ENCODE measurements at regions not wholly inside any gene's neighbourhood (a gene's known extent, or its start where the extent isn't known, plus 50 kb on each side); places are given as distances from the start of the nearest gene placed in this dataset.

- no peak for DNase-seq
Observed at GRCh38 chr18:51921862-51922261, 418.1 kb upstream of the DCC start.

GRCh38 chr18:51933903-51934302, 406.1 kb upstream of the DCC start:
- DNase-seq: no peak

GRCh38 chr18:51936115-51936514, 403.9 kb upstream of the DCC start:
- no peak for DNase-seq

DNA sequence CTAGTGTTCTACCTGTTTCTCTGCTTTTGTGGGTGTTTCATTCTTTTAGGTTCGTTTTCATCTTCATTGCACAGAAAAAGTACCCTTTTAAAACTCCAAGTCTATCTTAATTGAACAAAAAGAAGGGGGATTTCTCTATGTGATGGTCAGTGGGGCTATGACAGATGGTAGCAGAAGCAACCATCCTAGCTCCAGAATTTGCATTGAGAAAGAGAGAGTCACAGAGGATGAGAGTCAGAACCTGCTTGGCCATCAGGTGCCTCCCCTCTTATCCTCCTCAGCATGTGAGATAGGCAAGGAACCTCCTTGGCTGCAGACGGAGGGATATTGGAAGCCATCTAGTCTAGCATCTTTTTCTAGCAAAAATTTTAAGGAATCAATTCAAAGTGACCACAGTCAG, 398.0 kb upstream of the DCC start:
- no peak for DNase-seq

DNA sequence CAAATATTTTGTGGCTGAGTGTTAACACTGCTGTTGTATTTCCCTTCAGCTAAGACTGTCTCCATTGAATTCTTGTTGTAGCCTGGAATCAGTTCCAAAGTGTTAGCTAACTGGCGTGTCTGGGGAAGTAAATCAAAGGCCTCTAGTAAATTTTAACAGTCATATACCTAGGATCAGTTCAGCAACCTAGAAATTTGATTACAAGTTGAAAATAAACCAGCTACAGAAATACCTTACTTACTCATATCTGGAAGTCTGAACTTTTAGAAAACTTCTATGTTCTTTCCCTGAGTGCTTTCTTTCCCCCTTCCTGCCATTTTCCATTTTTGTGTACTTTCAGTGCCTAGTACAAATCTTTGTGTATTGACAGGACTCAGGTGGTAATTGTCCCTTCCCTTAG, 396.7 kb upstream of the DCC start:
- no peak for DNase-seq

DNA sequence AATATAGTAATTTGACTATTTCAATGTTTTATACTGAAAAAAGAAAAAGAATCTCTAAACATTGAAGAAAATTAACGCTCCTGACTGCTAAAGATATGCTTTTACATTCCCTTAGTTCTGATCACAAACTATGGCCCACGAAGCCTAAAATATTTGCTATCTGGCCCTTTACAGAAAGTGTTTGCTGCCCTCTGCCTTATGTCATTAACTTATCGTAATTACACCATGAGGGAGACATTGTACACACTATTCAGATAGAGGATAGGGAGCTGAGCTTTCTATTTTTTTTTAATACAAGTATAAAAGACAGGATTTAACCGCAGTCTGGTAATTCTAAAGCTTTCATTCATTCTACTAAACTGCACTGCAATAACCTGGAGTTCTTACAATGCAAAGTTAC, 393.1 kb upstream of the DCC start:
- no peak for DNase-seq

DNA sequence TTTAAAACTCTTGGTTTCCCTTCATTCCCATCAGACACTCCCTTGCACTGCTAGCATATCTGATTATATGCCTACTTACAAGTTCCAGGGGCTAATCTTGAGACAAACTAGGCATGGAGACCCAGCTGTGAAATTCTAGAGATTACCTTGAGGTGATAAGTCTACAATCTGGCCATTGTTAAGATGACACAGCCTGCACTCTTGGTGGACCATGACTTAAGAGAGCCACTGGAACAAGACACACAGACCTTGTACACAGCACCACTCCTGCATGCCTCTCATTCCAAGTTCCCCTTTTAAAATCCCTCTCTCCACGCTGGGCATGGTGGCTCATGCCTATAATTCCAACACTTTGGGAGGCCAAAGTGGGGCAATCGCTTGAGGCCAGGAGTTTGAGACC, 387.2 kb upstream of the DCC start:
- no peak for DNase-seq

- no peak for DNase-seq
Observed at GRCh38 chr18:51953521-51953920, 386.5 kb upstream of the DCC start.

DNA sequence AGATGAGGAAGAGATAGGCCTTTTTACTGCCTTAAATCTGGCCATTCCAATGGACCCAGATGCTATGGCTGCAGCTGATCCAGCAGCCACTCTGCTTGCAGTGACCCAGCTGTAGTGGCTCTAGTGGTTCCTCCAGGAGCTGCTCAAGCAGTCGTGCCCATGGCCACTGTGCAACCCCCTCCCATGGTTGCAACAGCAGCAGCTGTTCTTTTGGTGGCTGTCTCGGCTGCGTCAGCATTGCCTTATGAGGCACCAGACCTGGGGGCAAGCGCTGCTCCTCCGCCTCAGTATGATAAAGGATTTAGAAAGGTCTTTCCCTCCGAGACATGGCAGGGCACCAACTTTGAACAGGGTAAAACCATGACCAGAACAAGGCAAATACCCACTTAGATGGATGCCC, 384.9 kb upstream of the DCC start:
- no peak for DNase-seq

GRCh38 chr18:51957001-51957400, 383.0 kb upstream of the DCC start:
- DNase-seq: no peak

GRCh38 chr18:51980101-51980500, 359.9 kb upstream of the DCC start:
- DNase-seq: no peak

GRCh38 chr18:51988277-51988676, 351.7 kb upstream of the DCC start:
- DNase-seq: no peak

- no peak for DNase-seq
Observed at GRCh38 chr18:51997129-51997528, 342.9 kb upstream of the DCC start.

GRCh38 chr18:51998066-51998465, 341.9 kb upstream of the DCC start:
- no peak for DNase-seq

DNA sequence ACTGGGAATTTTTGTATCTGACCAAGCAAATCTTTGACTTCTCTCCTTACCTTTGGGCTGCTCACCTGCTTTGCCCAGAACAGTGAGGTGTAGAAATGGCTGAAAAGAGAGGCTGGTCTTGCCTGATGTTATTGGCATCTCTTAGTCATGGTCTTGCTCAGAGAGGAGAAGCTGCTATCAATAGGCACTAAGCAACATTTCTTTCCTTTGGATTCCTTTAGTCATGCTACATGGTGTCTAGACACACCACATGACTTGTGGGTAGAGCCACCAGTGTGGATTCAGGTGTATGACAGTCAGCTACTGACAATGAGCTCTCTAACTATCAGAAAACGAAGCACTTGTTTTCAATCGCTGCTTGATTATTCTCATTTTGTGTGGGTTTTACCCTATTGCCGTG, 341.3 kb upstream of the DCC start:
- DNase-seq: peak in 1 of 2 donors; percentile 0

DNA sequence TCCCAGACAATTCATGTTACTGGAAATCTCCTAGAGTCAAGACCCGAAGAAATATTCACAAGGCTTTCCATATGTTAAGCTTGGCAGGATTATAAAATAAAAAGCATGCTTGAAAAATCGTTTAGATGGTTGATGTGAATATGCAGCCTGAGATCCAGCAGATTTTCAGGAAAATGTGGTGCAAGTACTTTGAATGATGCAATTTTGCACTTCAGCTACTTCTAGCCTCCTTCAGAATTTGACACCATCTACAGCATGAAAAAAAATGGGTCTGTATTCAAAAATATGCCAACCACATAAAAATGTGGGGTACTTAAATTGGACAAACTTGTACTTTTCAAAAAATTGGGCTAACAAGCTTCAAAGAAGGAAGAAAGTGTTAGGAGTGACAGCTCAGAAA, 340.6 kb upstream of the DCC start:
- no peak for DNase-seq

DNA sequence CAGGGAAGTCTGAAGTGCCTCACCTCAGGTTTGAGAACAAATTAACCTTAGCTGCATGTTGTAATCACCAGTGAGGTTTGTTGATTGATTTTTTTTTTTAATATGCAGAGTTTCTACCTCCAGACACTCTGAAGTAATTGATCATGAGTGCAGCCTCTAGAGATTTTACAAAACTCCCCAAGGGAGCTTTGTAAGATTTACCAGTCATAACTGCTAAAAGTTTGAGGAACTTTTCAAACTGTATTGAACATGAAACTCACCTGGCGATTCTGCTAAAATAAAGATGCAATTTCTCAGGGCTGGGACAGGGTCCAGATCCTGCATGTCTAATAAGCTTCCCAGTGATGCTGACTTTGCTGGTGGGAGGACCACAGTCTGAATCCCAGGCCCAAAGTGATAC, 339.6 kb upstream of the DCC start:
- DNase-seq: no peak

DNA sequence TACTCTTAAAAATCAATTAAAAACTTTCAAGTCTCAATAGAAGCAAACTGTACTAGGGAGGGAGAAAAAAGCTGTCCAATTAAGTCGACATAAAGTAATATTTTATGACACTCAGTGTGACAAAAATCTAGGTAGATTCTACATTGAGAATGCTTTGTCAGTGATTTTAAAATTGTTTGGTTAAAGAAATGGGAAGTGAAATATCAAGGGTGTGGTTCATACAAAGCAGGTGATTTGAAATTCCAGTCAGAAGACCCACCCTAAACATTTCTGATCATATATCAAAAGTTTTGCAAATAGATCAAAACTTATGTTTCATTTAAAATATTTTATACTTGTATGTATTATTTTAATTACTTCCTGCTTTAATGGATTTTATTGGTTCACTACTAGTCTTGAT, 338.9 kb upstream of the DCC start:
- no peak for DNase-seq

DNA sequence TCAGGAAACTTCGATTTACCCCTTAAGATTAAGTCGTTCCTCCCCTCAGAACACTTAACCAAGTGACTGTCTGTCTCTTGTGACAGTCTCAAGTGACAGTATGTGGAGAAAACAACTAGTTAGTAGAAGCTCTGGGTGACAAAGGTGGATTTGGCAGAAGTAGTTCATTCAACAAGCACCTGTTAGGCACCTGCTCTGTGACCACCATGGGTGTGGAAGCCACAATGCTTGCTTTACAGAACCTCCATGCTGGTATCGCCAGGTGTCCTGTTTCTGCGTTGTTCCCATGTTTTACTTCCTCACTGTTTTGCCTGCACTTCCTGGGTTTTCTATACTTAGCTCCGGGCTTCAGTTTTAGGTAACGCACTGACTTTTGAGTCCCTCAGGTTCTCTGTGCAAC, 337.4 kb upstream of the DCC start:
- no peak for DNase-seq

DNA sequence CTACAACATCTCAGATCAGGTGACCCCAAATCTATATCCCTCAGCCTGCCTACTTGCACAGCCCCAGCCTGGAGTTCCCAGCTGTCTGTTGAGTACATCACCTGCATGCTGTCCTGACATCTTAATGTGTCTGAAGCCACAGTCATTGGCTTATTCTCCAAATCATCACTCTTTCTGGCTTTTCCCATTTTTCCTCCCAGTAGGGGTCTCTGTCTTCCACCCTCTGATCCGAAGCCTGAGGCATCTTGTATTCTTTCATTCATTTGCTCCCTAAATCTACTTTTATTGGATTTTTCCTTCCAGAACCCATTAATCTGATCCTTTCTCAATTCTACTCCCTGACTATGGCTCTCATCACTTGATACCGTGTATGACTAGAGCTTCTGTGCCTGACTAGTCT, 332.9 kb upstream of the DCC start:
- DNase-seq: no peak

DNA sequence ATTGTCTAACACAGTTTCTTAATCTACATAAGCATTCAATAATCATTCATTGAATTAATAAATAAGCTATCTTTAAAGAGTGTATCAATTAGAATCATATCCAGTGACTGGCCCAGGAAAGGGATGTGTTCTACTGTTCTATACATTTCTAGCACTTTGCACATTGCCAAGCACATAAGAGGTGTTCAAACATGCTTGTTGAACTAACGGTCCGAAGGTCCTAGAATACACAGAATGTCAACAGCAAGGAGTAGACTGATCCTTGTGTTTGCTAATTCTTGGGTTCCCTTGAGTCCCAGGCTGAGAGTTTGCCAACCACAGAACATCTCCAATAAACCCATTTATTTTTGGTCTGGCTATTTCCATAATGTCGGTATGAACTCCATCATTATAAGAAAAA, 331.7 kb upstream of the DCC start:
- DNase-seq: no peak

- DNase-seq: no peak
Observed at GRCh38 chr18:52008736-52009135, 331.3 kb upstream of the DCC start.

- no peak for DNase-seq
Observed at GRCh38 chr18:52009958-52010357, 330.0 kb upstream of the DCC start.

DNA sequence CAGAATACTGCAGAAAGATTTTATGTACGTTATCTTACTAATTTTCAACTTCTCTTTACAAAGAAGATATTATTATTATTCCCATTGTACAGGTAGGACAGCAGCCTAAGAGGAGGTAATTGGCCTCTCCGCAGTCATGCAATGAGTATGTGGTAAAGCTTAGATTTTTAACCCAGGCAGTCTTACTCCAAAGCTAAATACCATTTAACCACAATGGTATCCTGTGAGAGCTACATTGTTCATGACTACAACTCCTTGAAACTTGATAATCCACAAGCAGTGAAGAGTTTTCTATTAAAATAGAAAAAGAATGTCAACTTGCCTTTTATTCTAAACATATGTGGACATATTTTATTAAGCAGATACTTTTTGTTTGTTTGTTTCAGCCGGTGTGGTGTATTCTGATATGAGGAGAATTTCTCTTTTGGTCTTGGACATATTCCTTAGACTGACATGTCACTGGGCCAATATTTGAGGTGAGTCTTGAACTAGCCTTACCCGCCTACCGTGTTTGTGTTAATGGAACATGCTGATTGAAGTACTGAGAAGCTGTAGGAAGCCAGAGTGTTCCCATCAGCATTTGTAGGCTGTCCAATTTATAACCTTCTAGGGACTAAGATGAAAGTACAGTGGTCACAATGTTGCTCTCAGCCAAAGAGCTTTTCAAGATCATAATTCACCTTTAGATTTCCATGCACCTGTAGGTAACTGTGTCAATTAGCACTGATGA, 293.9 kb upstream of the DCC start:
- no peak for DNase-seq

GRCh38 chr18:52046842-52047241, 293.2 kb upstream of the DCC start:
- no peak for DNase-seq

Data from right lung (tissue), 2 donors.